ENCODE measurements at regions not wholly inside any gene's neighbourhood (a gene's known extent, or its start where the extent isn't known, plus 50 kb on each side); places are given as distances from the start of the nearest gene placed in this dataset.

DNA sequence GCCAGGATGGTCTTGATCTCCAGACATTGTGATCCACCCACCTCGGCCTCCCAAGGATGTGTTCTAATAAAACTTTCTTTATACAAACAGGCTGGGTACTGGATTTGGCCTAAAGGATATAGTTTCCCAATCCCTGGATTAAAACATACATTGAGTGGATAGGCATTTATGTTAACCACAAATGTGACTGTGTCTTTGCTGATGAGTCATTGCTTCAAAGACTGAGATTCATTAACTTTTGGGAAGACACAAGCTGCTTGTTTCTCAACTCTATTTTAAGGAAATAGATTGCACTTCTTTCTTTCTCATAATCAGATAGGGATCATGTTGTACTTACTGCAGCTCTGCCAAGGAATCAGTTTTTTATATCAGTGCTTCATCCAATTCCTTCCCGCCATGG is 131.3 kb upstream of the AGA start:
- H3K4me3 Mint-ChIP-seq, result no peak overlapping the region
- no peaks in the 10 kb centered on the region for H3K27me3 Mint-ChIP-seq (ENCODE audit: low read depth)
- no peaks in the 10 kb centered on the region for H3K36me3 Mint-ChIP-seq (ENCODE audit: low read depth)
- no peaks in the 10 kb centered on the region for H3K9me3 Mint-ChIP-seq
- no peak overlapping the region for H3K27ac Mint-ChIP-seq
- TF ChIP-seq, protein P1, sequence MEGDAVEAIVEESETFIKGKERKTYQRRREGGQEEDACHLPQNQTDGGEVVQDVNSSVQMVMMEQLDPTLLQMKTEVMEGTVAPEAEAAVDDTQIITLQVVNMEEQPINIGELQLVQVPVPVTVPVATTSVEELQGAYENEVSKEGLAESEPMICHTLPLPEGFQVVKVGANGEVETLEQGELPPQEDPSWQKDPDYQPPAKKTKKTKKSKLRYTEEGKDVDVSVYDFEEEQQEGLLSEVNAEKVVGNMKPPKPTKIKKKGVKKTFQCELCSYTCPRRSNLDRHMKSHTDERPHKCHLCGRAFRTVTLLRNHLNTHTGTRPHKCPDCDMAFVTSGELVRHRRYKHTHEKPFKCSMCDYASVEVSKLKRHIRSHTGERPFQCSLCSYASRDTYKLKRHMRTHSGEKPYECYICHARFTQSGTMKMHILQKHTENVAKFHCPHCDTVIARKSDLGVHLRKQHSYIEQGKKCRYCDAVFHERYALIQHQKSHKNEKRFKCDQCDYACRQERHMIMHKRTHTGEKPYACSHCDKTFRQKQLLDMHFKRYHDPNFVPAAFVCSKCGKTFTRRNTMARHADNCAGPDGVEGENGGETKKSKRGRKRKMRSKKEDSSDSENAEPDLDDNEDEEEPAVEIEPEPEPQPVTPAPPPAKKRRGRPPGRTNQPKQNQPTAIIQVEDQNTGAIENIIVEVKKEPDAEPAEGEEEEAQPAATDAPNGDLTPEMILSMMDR (IDR thresholded peaks at IDR 0.05; ENCODE audit: unreplicated experiment in 3 of 3), result no peak
- H3K4me1 Mint-ChIP-seq, result peaks cover 6% of the 10 kb centered on the region

DNA sequence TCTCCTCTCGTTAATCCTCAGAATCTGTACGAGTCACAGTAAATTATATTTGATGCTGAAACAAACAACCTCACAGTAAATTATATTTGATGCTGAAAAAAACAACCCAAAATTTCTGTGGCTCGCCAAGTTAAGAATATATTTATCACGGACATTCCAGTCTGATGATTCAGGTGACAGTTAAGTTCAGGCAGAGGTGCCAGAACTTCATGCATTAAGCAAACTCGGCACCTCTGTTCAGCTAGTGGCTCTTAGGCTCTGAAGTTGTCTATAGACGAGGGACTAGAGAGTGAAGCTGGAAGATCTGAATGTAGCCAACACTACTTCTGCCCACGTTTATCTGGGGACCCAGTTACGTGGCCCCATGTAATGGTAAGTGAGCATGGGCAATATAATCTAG is 132.2 kb upstream of the AGA start:
- Mint-ChIP-seq H3K9me3 (no peaks in the 10 kb centered on the region), H3K27ac (no peak overlapping the region), H3K4me1 (peaks cover 6% of the 10 kb centered on the region), H3K36me3 (ENCODE audit: low read depth) (no peaks in the 10 kb centered on the region), H3K27me3 (ENCODE audit: low read depth) (no peaks in the 10 kb centered on the region), H3K4me3 (no peak overlapping the region)
- TF ChIP-seq, protein P1 (IDR thresholded peaks at IDR 0.05; ENCODE audit: unreplicated experiment in 3 of 3), result no peak

DNA sequence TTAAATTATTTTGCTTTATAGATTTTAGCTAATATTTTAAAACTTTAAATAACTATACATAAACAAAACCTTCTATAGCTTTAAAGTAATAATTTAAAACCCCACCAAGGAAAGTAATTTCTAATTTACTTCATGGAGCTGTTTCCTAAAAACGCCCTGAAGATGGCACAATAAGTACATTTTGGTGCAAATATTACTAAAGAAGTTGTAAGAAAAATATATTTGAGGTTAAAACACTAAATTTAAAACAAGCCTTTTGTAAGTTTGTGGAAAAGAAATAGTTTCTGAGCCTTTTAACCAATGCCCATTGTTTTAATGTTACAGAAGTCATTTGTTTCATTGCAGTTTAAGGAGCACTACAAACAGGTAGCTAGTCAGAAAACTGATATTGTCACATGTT is 137.4 kb upstream of the AGA start:
- TF ChIP-seq, protein P1 (IDR thresholded peaks at IDR 0.05; ENCODE audit: unreplicated experiment in 3 of 3), result peak in 1 of 3 experiments; percentile 42
- Mint-ChIP-seq H3K36me3 (ENCODE audit: low read depth) (no peaks in the 10 kb centered on the region), H3K4me1 (no peaks in the 10 kb centered on the region), H3K9me3 (no peaks in the 10 kb centered on the region), H3K4me3 (no peak overlapping the region), H3K27ac (no peak overlapping the region), H3K27me3 (ENCODE audit: low read depth) (no peaks in the 10 kb centered on the region)

DNA sequence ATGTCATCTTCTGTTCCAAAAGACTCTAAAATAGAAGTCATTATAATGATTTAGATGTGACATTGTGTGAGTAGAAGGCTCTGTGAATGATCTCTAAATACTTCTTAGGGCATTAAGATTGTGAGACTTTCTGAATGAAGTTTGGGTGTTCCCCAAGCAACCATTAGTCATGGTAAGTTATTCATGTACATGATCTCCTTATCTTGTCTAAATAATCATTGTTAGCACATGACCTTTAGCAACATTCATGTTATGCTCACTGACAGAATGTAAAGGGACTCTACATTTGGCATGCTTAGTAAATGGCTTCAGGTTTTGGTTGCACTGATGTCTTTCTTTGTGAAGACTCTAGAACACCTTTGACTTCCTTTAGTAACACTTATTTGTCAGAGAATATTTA is 140.8 kb upstream of the AGA start:
- Mint-ChIP-seq H3K9me3 (no peaks in the 10 kb centered on the region), H3K4me1 (no peaks in the 10 kb centered on the region), H3K36me3 (ENCODE audit: low read depth) (no peaks in the 10 kb centered on the region), H3K4me3 (no peak overlapping the region), H3K27me3 (ENCODE audit: low read depth) (no peaks in the 10 kb centered on the region), H3K27ac (no peak overlapping the region)
- TF ChIP-seq, protein P1 (IDR thresholded peaks at IDR 0.05; ENCODE audit: unreplicated experiment in 3 of 3), result no peak

DNA sequence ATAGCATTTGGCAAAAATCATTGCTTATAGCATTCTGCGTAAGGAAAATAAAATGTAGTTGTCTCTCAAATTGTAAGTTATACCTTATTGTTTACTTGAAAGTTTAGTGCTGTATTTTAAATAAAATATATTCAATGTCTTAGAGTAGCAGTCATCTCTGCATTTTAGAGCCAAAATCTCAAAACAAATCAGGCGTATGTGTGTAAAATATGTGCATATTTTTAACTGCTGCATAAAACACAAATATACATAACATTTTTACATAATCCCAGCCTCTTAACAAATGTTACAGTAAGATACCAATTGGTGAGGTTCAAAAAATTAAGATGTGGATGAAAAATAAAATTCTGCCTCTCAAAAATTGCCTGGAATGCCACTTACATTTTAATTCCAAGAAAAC is 145.8 kb upstream of the AGA start:
- H3K4me3 Mint-ChIP-seq, result no peak overlapping the region
- TF ChIP-seq, protein P1 (IDR thresholded peaks at IDR 0.05; ENCODE audit: unreplicated experiment in 3 of 3), result no peak
- H3K4me1 Mint-ChIP-seq, result no peaks in the 10 kb centered on the region
- no peaks in the 10 kb centered on the region for H3K9me3 Mint-ChIP-seq
- H3K27ac Mint-ChIP-seq, result no peak overlapping the region
- H3K27me3 Mint-ChIP-seq (ENCODE audit: low read depth), result no peaks in the 10 kb centered on the region
- H3K36me3 Mint-ChIP-seq (ENCODE audit: low read depth), result no peaks in the 10 kb centered on the region

DNA sequence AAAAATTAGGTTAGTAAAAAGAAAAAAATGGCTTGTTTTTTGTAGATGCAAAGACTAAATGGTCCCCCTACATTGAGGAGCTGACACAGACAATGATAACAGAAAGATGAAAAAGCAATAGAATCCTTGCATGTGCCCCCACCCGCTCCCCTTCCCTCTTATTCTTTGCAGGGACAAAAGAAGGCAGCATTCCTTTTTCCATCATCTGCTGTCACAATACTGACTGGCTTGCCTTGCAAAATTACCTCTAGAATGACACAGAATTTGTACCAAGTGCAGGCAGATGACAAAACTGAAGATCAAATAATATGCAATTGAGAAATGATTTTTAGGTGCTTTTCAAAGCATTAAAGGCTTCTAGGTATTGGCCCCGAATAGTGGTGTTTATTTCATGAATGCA is 153.1 kb upstream of the AGA start:
- no peaks in the 10 kb centered on the region for H3K9me3 Mint-ChIP-seq
- no peak overlapping the region for H3K27ac Mint-ChIP-seq
- no peak overlapping the region for H3K4me3 Mint-ChIP-seq
- no peaks in the 10 kb centered on the region for H3K36me3 Mint-ChIP-seq (ENCODE audit: low read depth)
- H3K4me1 Mint-ChIP-seq, result no peaks in the 10 kb centered on the region
- H3K27me3 Mint-ChIP-seq (ENCODE audit: low read depth), result no peaks in the 10 kb centered on the region
- TF ChIP-seq, protein P1 (IDR thresholded peaks at IDR 0.05; ENCODE audit: unreplicated experiment in 3 of 3), result no peak
